HCT116 (cell line): ENCODE measurements at regions not wholly inside any gene's neighbourhood (a gene's known extent, or its start where the extent isn't known, plus 50 kb on each side); places are given as distances from the start of the nearest gene placed in this dataset.

ENCODE experiments used
- ATAC-seq: fragments of 200-7000 bp; cut with Tn5 transposase; 2 replicates; pipeline ENCODE4 v1.9.1; 2020; ENCODE audit warnings: mild to moderate bottlenecking, moderate library complexity
- BruUV-seq: library from RNA; stranded (reverse); fragments of 400-500 nt; replicated peaks from 2 replicates; lab custom pipeline; 2021; lab: Mats Ljungman, UMichigan
- CTCF ChIA-PET: fragments of 300-600 bp; sonication (Branson Sonifier 250); formaldehyde crosslinking; loops from one replicate; lab custom pipeline; 2021; ENCODE audit warnings: antibody characterized with exemption; lab: Charles Lee
- POLR2A ChIA-PET: fragments of 300-600, 350-600 bp; sonication (Branson Sonifier 250); formaldehyde crosslinking; loops from one replicate; lab custom pipeline; 2021; ENCODE audit warnings: antibody characterized with exemption; lab: Charles Lee
- RAD21 ChIA-PET, 2 experiments: fragments of 300-600 bp; sonication (Branson Sonifier 250); formaldehyde crosslinking; loops; one replicate each; lab custom pipeline; 2023; ENCODE audit warnings: low total read pairs in 2 of 2; ENCODE audit not compliant: uncharacterized antibody in 2 of 2, unreplicated experiment in 2 of 2, low non-redundant PET in 1 of 2; lab: Charles Lee
- DNase-seq: peaks from one replicate; pipeline ENCODE4 v3.0.0-alpha.2; 2010; ENCODE audit warnings: low read depth, low spot score
- H2AFZ ChIP-seq: fragments of 200-600 bp; shearing (Covaris generic), sonication (generic); 2 replicates; pipeline ENCODE4 v1.6.1; 2017; ENCODE audit warnings: low read depth, mixed run types, mixed read lengths, antibody characterized with exemption, low read length; ENCODE audit not compliant: poor library complexity, severe bottlenecking
- H3K27ac ChIP-seq: 2 replicates; pipeline ENCODE4 v1.5.1; 2012; ENCODE audit warnings: low read depth, low read length
- H3K27me3 ChIP-seq: fragments of 200-600 bp; sonication (generic); 2 replicates; pipeline ENCODE4 v1.6.1; 2016; ENCODE audit warnings: mixed run types, low read length, mixed read lengths; ENCODE audit not compliant: insufficient read depth
- H3K36me3 ChIP-seq, 2 experiments: fragments of 200-500 bp in 1 of 2; fragments of 200-600 bp in 1 of 2; sonication (Bioruptor generic) in 1 of 2; sonication (generic) in 1 of 2; 2 replicates each; pipeline versions ENCODE4 v1.5.1 to v1.6.1; 2014 to 2016; ENCODE audit warnings: low read length in 2 of 2, inconsistent platforms in 1 of 2, mixed read lengths in 1 of 2, mixed run types in 1 of 2; ENCODE audit not compliant: insufficient read depth in 2 of 2, control insufficient read depth in 1 of 2
- H3K4me1 ChIP-seq, 2 experiments: fragments of 200-600 bp in 1 of 2; sonication (generic) in 1 of 2; 2 replicates each; pipeline versions ENCODE4 v1.5.1 to v1.6.1; 2012 to 2017; ENCODE audit warnings: low read length in 2 of 2, inconsistent platforms in 1 of 2, mild to moderate bottlenecking in 1 of 2, mixed read lengths in 1 of 2, mixed run types in 1 of 2, moderate library complexity in 1 of 2; ENCODE audit not compliant: insufficient read depth in 2 of 2, control insufficient read depth in 1 of 2
- H3K4me2 ChIP-seq: fragments of 200-600 bp; sonication (generic); 2 replicates; pipeline ENCODE4 v1.6.1; 2017; ENCODE audit warnings: mixed run types, low read length, mixed read lengths
- H3K4me3 ChIP-seq, 2 experiments: fragments of 200-600 bp in 1 of 2; sonication (generic) in 1 of 2; replicated peaks in 1 of 2; 2 replicates each; pipeline ENCODE4 v1.5.1; 2011 to 2016; ENCODE audit warnings: low read length in 2 of 2, control low read depth in 1 of 2, low read depth in 1 of 2, mild to moderate bottlenecking in 1 of 2, mixed read lengths in 1 of 2, mixed run types in 1 of 2
- H3K79me2 ChIP-seq: fragments of 200-600 bp; sonication (generic); 2 replicates; pipeline ENCODE4 v1.6.1; 2017; ENCODE audit warnings: mild to moderate bottlenecking, mixed run types, low read length, moderate library complexity, mixed read lengths; ENCODE audit not compliant: insufficient read depth
- H3K9ac ChIP-seq: fragments of 200-600 bp; sonication (generic); 2 replicates; pipeline ENCODE4 v1.6.1; 2016; ENCODE audit warnings: low read length, mixed read lengths
- H3K9me2 ChIP-seq: fragments of 200-600 bp; sonication (generic), shearing (Covaris generic); 2 replicates; pipeline ENCODE4 v1.6.1; 2017; ENCODE audit warnings: mixed run types, mild to moderate bottlenecking, moderate library complexity; ENCODE audit not compliant: insufficient read depth
- H3K9me3 ChIP-seq, 2 experiments: fragments of 200-500 bp in 1 of 2; fragments of 200-600 bp in 1 of 2; sonication (Bioruptor generic) in 1 of 2; sonication (generic) in 1 of 2; 2 replicates each; pipeline ENCODE4 v1.6.1; 2014 to 2017; ENCODE audit warnings: low read length in 2 of 2, mixed read lengths in 2 of 2, inconsistent platforms in 1 of 2, low read depth in 1 of 2, mild to moderate bottlenecking in 1 of 2, mixed run types in 1 of 2, moderate library complexity in 1 of 2; ENCODE audit not compliant: control insufficient read depth in 1 of 2, insufficient read depth in 1 of 2
- H4K20me1 ChIP-seq: fragments of 200-600 bp; sonication (generic), shearing (Covaris generic); 2 replicates; pipeline ENCODE4 v1.6.1; 2017; ENCODE audit warnings: mixed run types, mild to moderate bottlenecking, moderate library complexity; ENCODE audit not compliant: insufficient read depth
- CTCF ChIP-seq, 3 experiments: fragments of 200-600 bp in 1 of 3; sonication (generic) in 1 of 3; IDR thresholded peaks in 2 of 3; conservative IDR thresholded peaks in 1 of 3; 2 replicates each; pipeline ENCODE4 v1.5.1; 2012 to 2017; ENCODE audit warnings: low read depth in 2 of 3, low read length in 2 of 3, antibody characterized with exemption in 1 of 3, borderline replicate concordance in 1 of 3, control low read depth in 1 of 3, mild to moderate bottlenecking in 1 of 3, mixed read lengths in 1 of 3, mixed run types in 1 of 3, moderate library complexity in 1 of 3; ENCODE audit not compliant: insufficient read depth in 1 of 3
- POLR2A ChIP-seq: IDR thresholded peaks from 2 replicates; pipeline ENCODE4 v1.7.0; 2011; ENCODE audit warnings: borderline replicate concordance; ENCODE audit not compliant: insufficient read depth, insufficient read length; ENCODE audit errors: extremely low read depth
- POLR2AphosphoS5 ChIP-seq: IDR thresholded peaks from 2 replicates; pipeline ENCODE4 v1.6.1; 2011; ENCODE audit warnings: mild to moderate bottlenecking, low read depth, low read length, moderate library complexity
- REST ChIP-seq: IDR thresholded peaks from 2 replicates; pipeline ENCODE4 v1.6.1; 2012; ENCODE audit warnings: low read depth
- SP1 ChIP-seq: IDR thresholded peaks from 2 replicates; pipeline ENCODE4 v1.6.1; 2012; ENCODE audit warnings: low read depth
- SRF ChIP-seq: IDR thresholded peaks from 2 replicates; pipeline ENCODE4 v1.6.1; 2012; ENCODE audit warnings: low read depth
- ZBTB33 ChIP-seq: IDR thresholded peaks from 2 replicates; pipeline ENCODE4 v1.6.1; 2011; ENCODE audit warnings: mild to moderate bottlenecking, low read length, moderate library complexity; ENCODE audit not compliant: insufficient replicate concordance; ENCODE audit errors: extremely low read depth
- ZFX ChIP-seq: fragments of 450-650 bp; IDR thresholded peaks from 2 replicates; pipeline ENCODE4 v1.6.1; 2017
- intact Hi-C: fragments of 100-400 bp; cut with micrococcal nuclease; formaldehyde crosslinking; loops from 2 replicates; pipeline ENCODE4 v1.10.0; 2022

GRCh38 chr15:62791694-62792093, 250.9 kb upstream of the TPM1 start (continued):
- no peak for TF ChIP-seq CTCF (IDR thresholded peaks at IDR 0.05 in 2 of 3, conservative IDR thresholded peaks at IDR 0.05 in 1 of 3; ENCODE audit: borderline replicate concordance in 1 of 3, insufficient read depth in 1 of 3, low read depth in 2 of 3, low read length in 2 of 3)
- no peak for TF ChIP-seq POLR2AphosphoS5
- no peak for TF ChIP-seq ZBTB33
- TF ChIP-seq SP1 = no peak
- TF ChIP-seq POLR2A = no peak
- TF ChIP-seq ZFX = no peak

GRCh38 chr15:62792986-62793751, 249.4 kb upstream of the TPM1 start:
- Histone ChIP-seq H3K79me2 (no peaks in the 10 kb centered on the region), H3K9me2 (no peaks in the 10 kb centered on the region), H3K4me1 (no peaks in the 10 kb centered on the region), H3K9ac (no peak overlapping the region), H3K4me2 (no peak overlapping the region), H3K4me3 (no peak overlapping the region), H3K27me3 (no peaks in the 10 kb centered on the region), H4K20me1 (no peaks in the 10 kb centered on the region), H2AFZ (no peak overlapping the region), H3K36me3 (no peaks in the 10 kb centered on the region)
- POLR2A ChIA-PET = no interaction called here
- ATAC-seq = no peak
- DNase-seq = no peak
- intact Hi-C loops = no loop called here
- TF ChIP-seq ZFX (no peak), SRF (no peak), REST (no peak)
- TF ChIP-seq, all 23 proteins: peak for 0
- Histone ChIP-seq H3K27ac (no peak overlapping the region), H3K9me3 (no peaks in the 10 kb centered on the region)
- ChIA-PET CTCF (no interaction called here), RAD21 (no interaction called here)
- no TSS peak for BruUV-seq
